Femur (tissue), 1 donor: ENCODE measurements at regions not wholly inside any gene's neighbourhood (a gene's known extent, or its start where the extent isn't known, plus 50 kb on each side); places are given as distances from the start of the nearest gene placed in this dataset.
"Not testable (repeated sequence)": the region's sequence is repeated elsewhere in the genome, so short reads cannot be mapped to it uniquely, and the experiment has no call there.

Experiments used
- DNase-seq: peaks from one replicate; pipeline ENCODE4 v3.0.0-alpha.2; 2017

- DNase-seq = no peak
Measured at GRCh38 chrX:15114743-15115566, 154.9 kb downstream of the ASB9 start.

GRCh38 chrX:15107367-15107988 lies 162.4 kb downstream of the ASB9 start:
- no peak for DNase-seq

DNA sequence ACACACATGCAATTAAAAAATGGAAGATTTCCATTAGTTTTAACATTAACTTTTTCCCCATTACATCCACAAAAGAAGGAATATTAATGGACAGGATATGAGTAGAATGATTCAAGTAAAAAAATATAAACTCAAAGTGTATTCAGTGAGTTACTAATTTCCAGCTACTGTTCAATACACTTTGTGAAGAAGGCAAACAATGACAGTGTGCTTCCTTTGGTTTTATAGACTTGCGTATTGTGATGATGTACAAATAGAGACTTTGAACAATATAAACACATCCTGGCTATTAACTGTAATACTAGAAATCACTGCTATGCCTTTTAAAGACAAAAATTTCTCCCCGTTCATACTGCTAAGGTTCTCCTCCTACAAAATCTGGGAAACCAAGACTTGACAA lies 171.4 kb downstream of the ASB9 start:
- DNase-seq = no peak

GRCh38 chrX:15087747-15088146 lies 182.1 kb downstream of the ASB9 start:
- DNase-seq = no peak

DNA sequence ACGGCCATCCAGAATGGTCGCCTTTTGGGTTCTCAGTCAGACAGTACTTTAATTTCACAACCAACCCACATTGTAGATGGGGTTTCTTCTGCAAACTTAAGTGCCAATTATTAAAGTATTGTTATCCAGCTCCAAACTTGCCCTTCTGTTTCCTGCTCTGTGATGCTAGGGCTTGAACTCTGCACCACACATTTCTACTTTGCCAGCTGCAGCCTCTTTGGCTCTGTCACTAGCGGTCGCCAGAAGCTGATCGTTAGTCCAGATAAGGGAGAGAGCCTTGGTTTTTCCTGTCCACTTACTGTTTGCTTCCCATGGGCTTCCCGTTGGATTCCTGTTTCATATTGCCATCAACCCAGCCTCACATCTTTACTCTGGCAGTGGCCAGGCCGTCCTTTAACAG lies 196.6 kb downstream of the ASB9 start:
- DNase-seq = no peak

DNA sequence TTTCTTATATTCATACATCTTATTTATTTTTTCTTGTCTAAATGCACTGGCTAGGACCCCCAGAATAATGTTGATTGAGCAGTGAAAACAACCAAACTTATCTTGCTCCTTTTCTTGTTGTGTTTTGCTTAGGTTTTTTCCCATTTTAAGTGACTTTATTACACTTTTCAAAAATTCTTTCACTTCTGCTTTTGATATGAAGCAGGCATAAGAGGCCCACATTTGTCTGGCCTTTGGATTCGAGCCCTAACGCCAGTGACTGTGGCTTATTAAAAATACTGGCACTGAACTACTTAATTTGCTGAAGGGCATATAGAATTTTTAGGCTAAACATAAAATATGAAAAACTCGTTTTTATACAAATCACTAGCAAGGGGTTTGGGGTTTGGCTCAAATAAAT lies 197.0 kb downstream of the ASB9 start:
- DNase-seq = no peak

DNA sequence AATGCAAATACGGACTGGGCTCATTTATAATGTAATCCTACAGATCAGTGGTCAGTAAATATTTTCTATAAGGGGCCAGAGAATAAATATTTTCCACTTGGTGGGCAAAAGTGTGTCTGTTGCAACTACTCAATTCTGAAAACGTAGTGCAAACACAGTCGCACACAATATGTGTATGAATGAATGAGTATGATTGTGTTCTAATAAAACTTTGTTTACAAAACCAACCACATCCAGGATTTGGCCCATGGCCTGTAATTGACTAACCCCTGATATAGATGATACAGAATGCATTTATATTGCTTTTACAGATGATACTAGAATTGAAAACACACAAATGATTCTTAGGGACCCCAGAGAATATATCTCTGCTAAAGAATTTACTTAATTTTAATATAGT lies 197.6 kb downstream of the ASB9 start:
- no peak for DNase-seq

- DNase-seq = no peak
Measured at GRCh38 chrX:15059474-15059873, 186.3 kb downstream of the MOSPD2 start.

- DNase-seq = no peak
Measured at GRCh38 chrX:15056044-15056443, 182.8 kb downstream of the MOSPD2 start.

DNA sequence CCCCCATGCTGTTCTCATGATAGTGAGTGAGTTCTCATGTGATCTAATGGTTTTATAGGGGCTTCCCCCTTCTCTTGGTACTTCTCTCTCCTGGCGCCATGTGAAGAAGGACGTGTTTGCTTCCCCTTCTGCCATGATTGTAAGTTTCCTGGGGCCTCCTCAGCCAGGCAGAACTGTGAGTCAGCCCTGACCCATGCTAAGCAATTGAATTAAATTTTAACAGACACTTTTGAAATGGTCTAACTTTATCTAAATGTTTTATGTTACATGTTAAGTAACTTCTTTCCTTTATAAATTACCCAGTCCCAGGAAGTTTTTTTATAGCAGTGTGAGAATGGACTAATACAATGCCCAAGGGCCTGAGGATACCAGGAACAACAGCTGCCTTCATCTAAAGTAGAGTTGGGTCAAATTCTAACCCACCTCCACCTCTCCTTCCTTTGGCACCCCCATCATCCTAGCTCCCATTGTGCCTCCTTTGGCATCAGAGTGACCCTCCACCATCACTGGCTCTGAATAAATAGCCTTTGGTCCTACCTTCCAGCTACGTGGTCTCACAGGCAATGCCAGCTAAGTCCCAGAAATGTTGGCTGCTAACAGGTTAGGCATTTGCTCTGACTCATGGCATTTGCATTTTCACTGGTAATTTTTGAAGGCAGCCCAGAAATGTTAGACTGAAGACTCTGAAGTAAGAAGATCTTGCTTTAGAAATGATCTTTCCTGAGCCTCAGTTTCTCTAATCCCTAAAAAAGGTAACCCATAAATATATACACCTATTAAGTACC lies 182.1 kb downstream of the MOSPD2 start:
- DNase-seq = no peak

DNA sequence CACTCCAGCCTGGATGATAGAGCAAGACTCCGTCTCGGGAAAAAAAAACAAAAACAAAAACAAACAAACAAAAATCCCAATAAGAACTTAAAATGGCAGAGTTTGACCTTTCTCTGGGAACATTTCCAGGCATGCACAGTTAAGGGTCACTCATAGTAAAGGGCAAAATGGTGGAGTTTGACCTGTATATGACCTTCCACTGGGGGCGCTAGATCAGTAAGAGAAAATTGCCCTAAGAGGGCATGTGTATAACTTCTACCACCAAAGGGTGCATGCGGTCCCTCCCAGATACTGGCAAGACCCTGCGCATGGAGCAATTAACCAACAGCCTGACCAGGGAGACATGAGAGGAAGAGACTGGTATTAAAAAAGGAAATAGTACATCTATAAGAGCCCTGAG lies 177.2 kb downstream of the MOSPD2 start:
- no peak for DNase-seq

DNA sequence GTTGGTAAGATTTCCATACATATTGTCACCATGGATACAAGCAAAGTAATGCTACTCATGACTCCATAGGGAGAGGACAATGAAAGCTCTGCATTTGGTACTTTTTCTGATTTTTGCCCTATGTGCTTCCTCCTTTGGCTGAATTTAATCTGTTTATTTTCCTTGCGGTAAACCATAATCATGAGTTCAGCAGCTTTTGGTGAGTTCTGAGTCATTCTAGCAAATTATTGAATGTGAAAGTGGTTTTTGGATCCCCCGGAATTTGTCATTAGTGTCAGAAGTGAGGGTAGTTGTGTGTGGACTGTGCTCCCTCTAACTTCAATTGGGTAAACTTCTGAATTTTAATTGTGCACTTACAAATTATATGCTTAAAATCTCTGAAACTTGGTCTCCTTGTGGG lies 170.3 kb downstream of the MOSPD2 start:
- no peak for DNase-seq

DNA sequence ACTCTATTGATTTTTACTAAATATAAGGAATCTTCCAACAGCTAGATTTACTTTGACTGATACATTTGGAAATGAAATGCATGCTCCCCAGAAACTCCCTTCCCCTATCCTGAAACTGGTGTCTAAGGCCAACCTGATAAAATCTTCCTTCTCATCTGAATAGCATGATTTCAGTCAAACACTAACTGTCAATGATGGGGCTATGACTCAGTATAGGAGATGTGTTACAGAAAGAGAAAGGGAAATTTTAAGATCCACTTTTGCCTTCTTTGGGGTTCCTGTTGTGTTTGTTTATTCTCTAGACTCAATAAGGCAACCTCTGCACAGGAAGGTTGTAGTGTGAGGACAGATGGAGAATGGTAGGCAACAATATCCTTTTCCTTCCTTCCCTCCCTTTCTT lies 160.7 kb downstream of the MOSPD2 start:
- DNase-seq = no peak

GRCh38 chrX:15017491-15017890 lies 144.3 kb downstream of the MOSPD2 start:
- DNase-seq = no peak

GRCh38 chrX:15016051-15016450 lies 142.8 kb downstream of the MOSPD2 start:
- DNase-seq = no peak

DNA sequence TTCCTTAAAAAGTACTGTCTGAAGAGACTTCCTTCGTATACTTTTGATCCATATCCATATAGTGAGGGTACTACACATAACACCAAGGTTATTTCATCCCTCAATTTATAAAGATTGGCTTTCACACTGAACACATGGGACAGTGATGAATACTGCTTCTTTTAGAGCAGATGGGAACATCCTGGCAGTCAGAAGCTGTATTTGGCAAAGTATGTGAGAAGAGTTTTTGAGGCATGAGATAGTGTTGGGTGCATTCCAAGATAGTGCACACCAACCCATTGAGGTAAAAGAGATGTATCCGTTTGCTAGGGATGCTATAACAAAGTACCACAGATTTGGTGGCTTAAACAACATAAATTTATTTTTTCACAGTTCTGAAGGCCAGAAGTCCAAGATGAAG lies 141.1 kb downstream of the MOSPD2 start:
- no peak for DNase-seq

DNA sequence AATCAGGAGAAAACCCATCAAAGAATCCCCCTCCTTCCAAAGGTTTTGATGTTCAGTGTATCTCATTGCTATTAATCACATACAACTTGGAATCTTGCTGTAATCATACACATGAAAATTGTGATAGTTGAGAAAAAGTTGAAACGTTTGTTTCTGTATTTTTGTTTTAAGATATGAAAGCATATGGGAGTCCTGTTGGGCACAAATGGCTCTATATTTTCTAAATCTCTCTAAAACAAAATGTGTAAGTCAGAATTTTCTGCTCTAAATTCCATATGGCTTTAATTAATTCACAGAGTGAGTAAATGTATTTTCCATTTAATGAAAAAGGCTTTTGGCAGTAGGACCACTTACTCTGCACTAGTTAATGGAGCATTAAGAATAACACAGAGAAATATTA lies 140.2 kb downstream of the MOSPD2 start:
- DNase-seq = no peak

DNA sequence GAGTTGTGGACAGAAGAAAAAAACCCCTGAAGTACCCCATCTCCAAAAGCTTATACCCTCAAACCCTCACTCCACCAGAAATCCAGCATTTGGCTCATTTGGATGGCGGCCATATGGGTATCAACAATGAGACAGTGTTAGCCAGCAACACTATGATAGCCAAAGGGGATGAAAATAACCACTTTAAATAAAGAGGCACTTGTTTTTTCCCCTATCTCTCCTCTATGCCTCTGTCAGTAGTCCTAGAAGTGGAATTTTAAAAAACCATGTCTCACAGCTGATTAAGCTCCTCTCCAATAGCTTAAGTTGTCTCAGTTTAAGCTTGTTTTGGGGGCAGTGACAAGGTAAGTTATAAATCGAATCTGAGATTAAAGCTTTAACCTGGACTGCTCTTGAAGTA lies 124.0 kb downstream of the MOSPD2 start:
- DNase-seq = no peak

DNA sequence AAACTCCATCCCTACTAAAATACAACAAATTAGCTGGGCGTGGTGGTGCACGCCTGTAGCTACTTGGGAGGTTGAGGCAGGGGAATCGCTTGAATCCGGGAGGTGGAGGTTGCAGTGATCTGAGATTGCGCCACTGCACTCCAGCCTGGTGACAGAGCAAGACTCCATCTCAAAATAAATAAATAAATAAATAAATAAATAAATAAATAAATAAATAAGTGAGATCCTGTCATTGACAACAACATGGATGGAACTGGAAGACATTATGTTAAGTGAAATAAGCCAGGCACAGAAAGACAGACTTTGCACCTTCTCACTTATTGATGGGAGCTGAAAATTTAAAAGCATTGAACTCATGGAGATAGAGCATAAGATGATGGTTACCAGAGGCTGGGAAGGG lies 111.2 kb downstream of the MOSPD2 start:
- not testable (repeated sequence) for DNase-seq
